ENCODE measurements at regions not wholly inside any gene's neighbourhood (a gene's known extent, or its start where the extent isn't known, plus 50 kb on each side); places are given as distances from the start of the nearest gene placed in this dataset.

DNA sequence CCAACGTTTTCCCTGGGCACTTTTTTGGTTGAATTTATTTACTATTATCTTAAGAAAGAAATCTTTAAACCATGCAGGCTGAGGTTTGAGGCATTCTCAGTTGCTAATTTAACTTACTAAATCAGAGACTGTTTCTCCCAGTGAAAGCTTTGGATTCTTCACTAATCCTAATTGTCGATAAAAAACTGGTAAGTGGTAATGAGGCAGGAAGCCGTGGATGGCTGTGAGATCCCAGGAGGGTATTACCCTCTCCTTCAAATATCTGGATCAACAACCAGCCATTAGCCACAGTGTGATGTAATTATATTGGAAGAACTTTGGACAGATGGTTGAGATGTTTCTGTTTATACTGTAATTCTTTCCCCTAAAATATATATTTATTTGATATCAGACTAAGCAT is 485.0 kb downstream of the DISC1 start:
- no peaks in the 10 kb centered on the region for H3K27me3 ChIP-seq (replicated peaks)
- H3K36me3 ChIP-seq (replicated peaks), result no peaks in the 10 kb centered on the region
- no peak overlapping the region for H3K4me3 ChIP-seq (ENCODE audit: low read depth, low read length)
- in situ Hi-C loops (cut with HindIII; ENCODE audit: low pct_ligation_motif_present, low sequenced_read_pairs), result no loop called here
- H3K27ac ChIP-seq, result no peak overlapping the region
- TF ChIP-seq, protein P1, sequence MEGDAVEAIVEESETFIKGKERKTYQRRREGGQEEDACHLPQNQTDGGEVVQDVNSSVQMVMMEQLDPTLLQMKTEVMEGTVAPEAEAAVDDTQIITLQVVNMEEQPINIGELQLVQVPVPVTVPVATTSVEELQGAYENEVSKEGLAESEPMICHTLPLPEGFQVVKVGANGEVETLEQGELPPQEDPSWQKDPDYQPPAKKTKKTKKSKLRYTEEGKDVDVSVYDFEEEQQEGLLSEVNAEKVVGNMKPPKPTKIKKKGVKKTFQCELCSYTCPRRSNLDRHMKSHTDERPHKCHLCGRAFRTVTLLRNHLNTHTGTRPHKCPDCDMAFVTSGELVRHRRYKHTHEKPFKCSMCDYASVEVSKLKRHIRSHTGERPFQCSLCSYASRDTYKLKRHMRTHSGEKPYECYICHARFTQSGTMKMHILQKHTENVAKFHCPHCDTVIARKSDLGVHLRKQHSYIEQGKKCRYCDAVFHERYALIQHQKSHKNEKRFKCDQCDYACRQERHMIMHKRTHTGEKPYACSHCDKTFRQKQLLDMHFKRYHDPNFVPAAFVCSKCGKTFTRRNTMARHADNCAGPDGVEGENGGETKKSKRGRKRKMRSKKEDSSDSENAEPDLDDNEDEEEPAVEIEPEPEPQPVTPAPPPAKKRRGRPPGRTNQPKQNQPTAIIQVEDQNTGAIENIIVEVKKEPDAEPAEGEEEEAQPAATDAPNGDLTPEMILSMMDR (IDR thresholded peaks at IDR 0.05; ENCODE audit: low read depth, low read length, missing control alignments), result no peak
- DNase-seq, result no peak

DNA sequence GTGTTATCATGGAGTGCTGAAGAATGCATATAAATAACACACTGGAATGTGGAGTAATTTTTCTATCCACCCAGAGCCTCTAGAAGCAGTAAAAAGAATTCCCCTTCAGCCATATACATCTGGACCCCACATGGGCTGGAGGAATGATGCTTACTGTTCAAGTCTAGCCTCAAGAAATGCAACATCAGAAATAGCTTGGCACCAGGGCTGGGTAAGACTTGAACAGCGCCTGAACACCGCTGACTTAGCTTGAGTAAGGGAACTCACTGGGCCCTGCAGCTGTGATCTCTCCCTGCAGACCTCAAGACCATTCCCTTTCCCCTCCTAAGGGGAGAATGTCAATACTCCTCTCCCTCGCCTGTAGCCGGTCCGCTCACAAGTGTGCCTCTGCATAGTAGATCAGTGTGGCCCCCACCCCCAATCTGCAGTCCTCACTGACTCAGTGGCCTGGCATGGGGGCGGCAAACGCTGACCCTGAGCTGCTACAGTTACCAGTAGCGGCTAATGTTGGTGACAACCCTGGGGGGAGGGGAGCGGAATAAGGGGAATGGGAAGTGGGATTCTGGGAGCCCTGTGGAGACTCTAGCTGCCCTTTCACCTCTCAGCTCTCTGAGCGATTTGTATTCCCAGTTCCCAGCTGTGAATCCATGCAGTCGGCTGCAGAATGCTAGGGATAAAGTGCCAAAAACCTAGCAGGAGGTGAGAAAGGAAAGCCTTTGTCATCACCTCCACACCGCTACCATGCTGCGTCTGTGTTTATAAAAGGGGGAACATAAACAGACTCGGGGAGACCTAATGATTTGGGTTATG is 483.9 kb downstream of the DISC1 start:
- Histone ChIP-seq H3K27me3 (replicated peaks) (no peaks in the 10 kb centered on the region), H3K27ac (no peak overlapping the region), H3K4me3 (ENCODE audit: low read depth, low read length) (no peak overlapping the region), H3K36me3 (replicated peaks) (no peaks in the 10 kb centered on the region)
- DNase-seq, result peak; percentile 74
- in situ Hi-C loops (cut with HindIII; ENCODE audit: low pct_ligation_motif_present, low sequenced_read_pairs), result no loop called here
- TF ChIP-seq, protein P1 (IDR thresholded peaks at IDR 0.05; ENCODE audit: low read depth, low read length, missing control alignments), result no peak

DNA sequence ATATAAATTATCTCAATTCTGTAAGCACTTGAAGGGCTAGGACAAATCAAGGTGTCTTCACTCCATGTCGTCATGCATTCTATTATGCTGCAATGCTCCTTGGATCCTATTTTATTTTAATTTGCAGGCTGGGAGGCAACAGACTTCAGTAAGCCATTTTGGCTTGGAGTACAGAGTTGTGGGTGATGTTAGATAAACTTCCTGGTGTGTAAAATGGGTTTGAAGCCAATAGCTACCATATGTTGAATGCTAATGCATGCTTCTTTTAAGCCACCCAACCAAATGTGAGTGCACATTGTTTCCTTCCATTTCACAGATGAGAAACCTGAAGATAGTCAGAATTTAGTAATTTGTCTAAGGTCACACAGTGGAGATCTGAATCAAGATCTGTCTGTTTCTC is 482.8 kb downstream of the DISC1 start:
- in situ Hi-C loops (cut with HindIII; ENCODE audit: low pct_ligation_motif_present, low sequenced_read_pairs), result no loop called here

DNA sequence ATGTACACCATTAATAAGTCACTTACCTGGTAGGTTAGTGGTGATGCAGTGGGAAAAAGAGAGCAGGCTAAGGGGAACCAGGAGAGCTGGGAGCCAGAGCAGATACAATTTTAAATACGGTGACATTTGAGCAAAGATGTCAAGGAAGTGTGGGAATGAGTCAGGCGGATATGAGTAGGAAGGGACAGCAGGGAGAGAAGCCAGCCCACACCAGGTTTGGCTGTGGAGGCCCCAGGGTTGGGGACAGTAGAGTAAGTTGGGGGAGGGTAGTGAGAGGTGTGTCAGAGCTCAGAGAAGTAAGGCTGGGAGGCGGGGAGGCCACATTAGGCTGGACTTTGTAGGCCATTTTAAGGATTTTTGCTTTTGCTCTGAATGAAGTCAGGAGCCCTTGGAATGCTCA is 482.0 kb downstream of the DISC1 start:
- H3K36me3 ChIP-seq (replicated peaks), result no peaks in the 10 kb centered on the region
- H3K27ac ChIP-seq, result no peak overlapping the region
- TF ChIP-seq, protein P1 (IDR thresholded peaks at IDR 0.05; ENCODE audit: low read depth, low read length, missing control alignments), result no peak
- H3K27me3 ChIP-seq (replicated peaks), result no peaks in the 10 kb centered on the region
- in situ Hi-C loops (cut with HindIII; ENCODE audit: low pct_ligation_motif_present, low sequenced_read_pairs), result no loop called here
- no peak overlapping the region for H3K4me3 ChIP-seq (ENCODE audit: low read depth, low read length)
- no peak for DNase-seq

More for the DNA sequence above, 482.8 kb downstream of the DISC1 start:
- Histone ChIP-seq H3K36me3 (replicated peaks) (no peaks in the 10 kb centered on the region), H3K4me3 (ENCODE audit: low read depth, low read length) (no peak overlapping the region), H3K27ac (no peak overlapping the region), H3K27me3 (replicated peaks) (no peaks in the 10 kb centered on the region)
- TF ChIP-seq, protein P1 (IDR thresholded peaks at IDR 0.05; ENCODE audit: low read depth, low read length, missing control alignments), result no peak
- DNase-seq, result no peak

DNA sequence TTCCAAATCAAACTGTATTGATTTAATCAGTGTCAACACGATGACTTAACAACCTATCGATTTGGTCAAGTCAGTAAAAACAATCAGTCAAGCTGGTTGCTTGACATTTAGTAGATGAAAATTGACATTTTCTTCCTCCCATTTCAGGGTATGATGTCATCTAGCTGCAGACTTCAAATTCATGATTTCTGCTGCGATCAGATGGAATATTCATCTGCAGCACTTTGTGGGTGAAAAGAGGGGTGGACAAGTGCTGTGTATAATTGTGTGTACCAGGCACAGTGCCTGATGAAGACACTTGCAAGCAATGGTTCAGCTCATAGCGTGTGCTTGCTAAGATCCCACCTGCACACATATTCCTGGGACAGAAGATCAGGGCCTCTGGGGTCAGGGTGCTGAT is 479.8 kb downstream of the DISC1 start:
- H3K36me3 ChIP-seq (replicated peaks), result no peaks in the 10 kb centered on the region
- in situ Hi-C loops (cut with HindIII; ENCODE audit: low pct_ligation_motif_present, low sequenced_read_pairs), result no loop called here
- H3K27me3 ChIP-seq (replicated peaks), result no peaks in the 10 kb centered on the region
- no peak overlapping the region for H3K4me3 ChIP-seq (ENCODE audit: low read depth, low read length)
- H3K27ac ChIP-seq, result no peak overlapping the region
- DNase-seq, result no peak
- TF ChIP-seq, protein P1 (IDR thresholded peaks at IDR 0.05; ENCODE audit: low read depth, low read length, missing control alignments), result no peak

DNA sequence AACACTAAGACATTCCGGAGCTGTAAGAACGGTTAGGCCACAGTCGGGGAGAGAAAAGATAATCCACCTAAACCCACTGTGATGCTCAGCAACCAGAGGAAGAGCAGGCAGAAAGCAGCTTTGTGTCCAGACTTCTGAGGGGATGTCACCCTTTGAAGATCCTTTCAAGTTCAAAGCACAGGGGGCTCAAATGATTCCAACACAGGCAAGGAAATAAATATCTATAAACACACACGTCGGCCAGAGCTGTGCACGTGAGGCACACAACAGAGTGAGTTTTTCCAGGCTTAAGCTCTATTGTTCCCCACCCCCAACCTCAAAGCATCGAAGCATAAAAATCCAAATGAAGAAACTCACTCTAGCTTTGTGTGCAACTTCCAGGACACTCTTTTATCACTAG is 479.0 kb downstream of the DISC1 start:
- no peak overlapping the region for H3K4me3 ChIP-seq (ENCODE audit: low read depth, low read length)
- TF ChIP-seq, protein P1 (IDR thresholded peaks at IDR 0.05; ENCODE audit: low read depth, low read length, missing control alignments), result no peak
- H3K27me3 ChIP-seq (replicated peaks), result no peaks in the 10 kb centered on the region
- no peak for DNase-seq
- in situ Hi-C loops (cut with HindIII; ENCODE audit: low pct_ligation_motif_present, low sequenced_read_pairs), result no loop called here
- no peak overlapping the region for H3K27ac ChIP-seq
- no peaks in the 10 kb centered on the region for H3K36me3 ChIP-seq (replicated peaks)
